Mesothelial cell of epicardium (in vitro differentiated cells): ENCODE measurements at regions not wholly inside any gene's neighbourhood (a gene's known extent, or its start where the extent isn't known, plus 50 kb on each side); places are given as distances from the start of the nearest gene placed in this dataset.

Source experiments
- DNase-seq, 2 experiments: peaks; one replicate each; pipeline ENCODE4 v3.0.0; 2021; ENCODE audit warnings: low spot score in 2 of 2; ENCODE audit not compliant: unreplicated experiment in 2 of 2
- H3K27ac Mint-ChIP-seq: 2 replicates; pipeline ENCODE4 v1.8.0; 2021; ENCODE audit warnings: mixed read lengths
- H3K27me3 Mint-ChIP-seq: 2 replicates; pipeline ENCODE4 v1.8.0; 2021; ENCODE audit warnings: low read depth, mixed read lengths
- H3K36me3 Mint-ChIP-seq: 2 replicates; pipeline ENCODE4 v1.8.0; 2021; ENCODE audit warnings: mixed read lengths
- H3K4me1 Mint-ChIP-seq: 2 replicates; pipeline ENCODE4 v1.8.0; 2021; ENCODE audit warnings: mixed read lengths
- H3K4me3 Mint-ChIP-seq: 2 replicates; pipeline ENCODE4 v1.8.0; 2021; ENCODE audit warnings: mild to moderate bottlenecking, moderate library complexity, mixed read lengths
- H3K9me3 Mint-ChIP-seq: 2 replicates; pipeline ENCODE4 v1.8.0; 2021; ENCODE audit warnings: mixed read lengths
- TF ChIP-seq, protein P1 (sequence below): fragments of 200-600 bp; sonication (generic); IDR thresholded peaks from one replicate; pipeline ENCODE4 v1.5.0; 2021; ENCODE audit warnings: antibody characterized with exemption; ENCODE audit not compliant: unreplicated experiment

DNA sequence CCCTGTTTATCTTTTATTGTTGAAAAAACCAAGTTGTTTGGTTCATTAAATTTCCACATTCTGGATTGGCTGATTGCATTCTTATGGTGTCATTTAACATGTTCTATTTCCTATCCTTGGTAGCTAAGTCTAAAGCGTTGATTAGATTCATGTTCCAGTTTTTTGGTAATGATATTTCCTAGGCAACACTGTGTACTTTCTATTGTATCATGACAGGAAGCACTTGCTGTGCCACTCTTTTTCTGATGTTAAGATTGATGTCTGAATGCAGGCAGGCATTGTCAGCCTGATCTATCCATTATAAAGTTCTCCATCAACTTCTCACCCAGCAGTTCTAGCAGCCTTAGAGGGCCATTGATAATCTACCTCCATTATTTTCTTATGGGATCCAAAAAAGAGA, 91.1 kb upstream of the ARID2 start:
- Mint-ChIP-seq H3K27me3 (peaks cover 3% of the 10 kb centered on the region), H3K36me3 (no peaks in the 10 kb centered on the region), H3K9me3 (peaks cover 9% of the 10 kb centered on the region), H3K4me3 (no peak overlapping the region), H3K27ac (no peak overlapping the region), H3K4me1 (no peaks in the 10 kb centered on the region)
- TF ChIP-seq, protein P1, sequence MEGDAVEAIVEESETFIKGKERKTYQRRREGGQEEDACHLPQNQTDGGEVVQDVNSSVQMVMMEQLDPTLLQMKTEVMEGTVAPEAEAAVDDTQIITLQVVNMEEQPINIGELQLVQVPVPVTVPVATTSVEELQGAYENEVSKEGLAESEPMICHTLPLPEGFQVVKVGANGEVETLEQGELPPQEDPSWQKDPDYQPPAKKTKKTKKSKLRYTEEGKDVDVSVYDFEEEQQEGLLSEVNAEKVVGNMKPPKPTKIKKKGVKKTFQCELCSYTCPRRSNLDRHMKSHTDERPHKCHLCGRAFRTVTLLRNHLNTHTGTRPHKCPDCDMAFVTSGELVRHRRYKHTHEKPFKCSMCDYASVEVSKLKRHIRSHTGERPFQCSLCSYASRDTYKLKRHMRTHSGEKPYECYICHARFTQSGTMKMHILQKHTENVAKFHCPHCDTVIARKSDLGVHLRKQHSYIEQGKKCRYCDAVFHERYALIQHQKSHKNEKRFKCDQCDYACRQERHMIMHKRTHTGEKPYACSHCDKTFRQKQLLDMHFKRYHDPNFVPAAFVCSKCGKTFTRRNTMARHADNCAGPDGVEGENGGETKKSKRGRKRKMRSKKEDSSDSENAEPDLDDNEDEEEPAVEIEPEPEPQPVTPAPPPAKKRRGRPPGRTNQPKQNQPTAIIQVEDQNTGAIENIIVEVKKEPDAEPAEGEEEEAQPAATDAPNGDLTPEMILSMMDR: no peak
- DNase-seq: no peak

DNA sequence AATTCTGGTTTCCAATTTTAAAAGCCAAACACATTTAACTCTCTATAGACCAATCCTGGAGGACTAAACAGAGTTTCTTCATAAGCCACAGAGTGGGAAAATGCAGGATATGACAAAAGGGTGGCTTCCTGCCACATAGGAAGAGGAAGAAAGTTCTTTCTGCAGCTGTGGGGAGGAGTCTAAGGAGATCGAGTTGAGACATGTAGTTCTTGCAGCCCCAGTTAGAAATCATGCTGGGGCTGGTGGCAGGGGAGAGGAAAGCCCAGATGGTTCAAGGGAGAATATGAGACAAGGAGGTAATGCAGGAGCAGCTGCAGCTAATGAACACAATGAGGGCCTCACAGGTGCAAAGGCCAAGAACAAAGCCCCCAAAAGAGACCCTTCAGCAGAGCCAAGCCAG, 85.0 kb upstream of the ARID2 start:
- DNase-seq: no peak
- peaks cover 9% of the 10 kb centered on the region for H3K9me3 Mint-ChIP-seq
- H3K36me3 Mint-ChIP-seq: no peaks in the 10 kb centered on the region
- no peak overlapping the region for H3K27ac Mint-ChIP-seq
- TF ChIP-seq, protein P1: no peak
- H3K4me1 Mint-ChIP-seq: peaks cover 3% of the 10 kb centered on the region
- H3K4me3 Mint-ChIP-seq: no peak overlapping the region
- peaks cover 6% of the 10 kb centered on the region for H3K27me3 Mint-ChIP-seq

DNA sequence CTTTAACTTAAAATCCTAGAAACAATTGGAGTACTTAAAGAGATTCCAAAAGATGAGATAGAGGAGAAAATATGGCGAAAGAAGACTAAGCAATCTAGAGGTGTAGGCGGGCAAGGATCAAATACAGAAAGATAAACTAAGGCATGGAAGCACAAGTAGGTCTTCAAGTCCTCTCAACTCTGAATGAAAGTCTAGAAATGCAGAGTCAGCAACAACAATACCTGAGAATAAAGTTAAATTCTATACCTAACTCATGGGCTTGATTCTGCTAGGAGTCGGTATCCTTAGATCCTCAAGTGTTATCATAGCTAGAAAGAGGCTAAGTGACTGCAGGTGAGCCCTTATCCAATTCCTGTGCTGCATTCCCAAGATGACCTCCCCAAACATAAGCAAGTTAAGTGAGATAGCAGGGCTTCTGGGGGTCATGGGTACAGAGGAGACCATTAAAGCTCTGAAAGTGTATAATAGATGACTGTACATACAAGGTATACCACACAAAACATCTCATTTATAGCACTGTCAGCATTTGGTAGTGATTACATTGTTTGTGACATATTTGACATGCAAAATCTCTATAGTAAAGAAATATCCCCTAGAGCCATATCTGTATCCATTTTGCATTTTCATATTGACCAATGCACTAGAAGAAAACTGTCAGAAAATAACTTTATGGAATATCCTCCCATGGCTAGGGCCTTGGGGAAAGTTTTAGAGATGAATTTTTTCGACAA, 82.5 kb upstream of the ARID2 start:
- DNase-seq: no peak
- Mint-ChIP-seq H3K4me1 (peaks cover 3% of the 10 kb centered on the region), H3K27me3 (peaks cover 14% of the 10 kb centered on the region), H3K9me3 (peaks cover 4% of the 10 kb centered on the region), H3K4me3 (no peak overlapping the region), H3K27ac (no peak overlapping the region), H3K36me3 (no peaks in the 10 kb centered on the region)
- TF ChIP-seq, protein P1: no peak

DNA sequence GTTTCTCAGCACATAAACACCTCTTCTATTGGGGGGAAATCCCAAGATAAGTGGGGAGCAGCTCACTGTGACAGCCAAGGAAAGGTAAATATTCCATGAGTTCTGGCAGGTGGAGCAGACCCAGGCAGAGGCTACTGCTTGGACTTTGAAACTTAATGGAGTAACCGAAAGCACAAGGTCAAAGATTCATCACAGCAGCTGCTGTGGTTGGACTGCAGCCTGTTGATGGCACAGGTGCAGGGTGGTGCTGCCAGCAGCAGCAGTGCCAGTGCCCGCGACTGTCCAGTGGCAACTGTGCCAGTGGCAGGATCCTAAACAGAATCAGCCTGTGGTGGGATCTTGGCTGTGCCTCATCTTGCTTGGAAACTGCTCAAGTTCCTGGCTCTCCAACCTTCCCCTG, 81.4 kb upstream of the ARID2 start:
- no peak overlapping the region for H3K4me3 Mint-ChIP-seq
- H3K9me3 Mint-ChIP-seq: peaks cover 4% of the 10 kb centered on the region
- no peak overlapping the region for H3K27ac Mint-ChIP-seq
- H3K4me1 Mint-ChIP-seq: peaks cover 3% of the 10 kb centered on the region
- H3K27me3 Mint-ChIP-seq: peaks cover 14% of the 10 kb centered on the region
- DNase-seq: no peak
- no peaks in the 10 kb centered on the region for H3K36me3 Mint-ChIP-seq
- TF ChIP-seq, protein P1: no peak

GRCh38 chr12:45651029-45651428, 78.5 kb upstream of the ARID2 start:
- Mint-ChIP-seq H3K9me3 (no peaks in the 10 kb centered on the region), H3K4me3 (no peak overlapping the region), H3K27ac (no peak overlapping the region), H3K36me3 (no peaks in the 10 kb centered on the region), H3K4me1 (no peaks in the 10 kb centered on the region), H3K27me3 (peaks cover 18% of the 10 kb centered on the region)
- TF ChIP-seq, protein P1: no peak
- no peak for DNase-seq
